Activated CD8-positive, alpha-beta memory T cell treated with anti-CD3 and anti-CD28 coated beads, Interleukin-2, amount 50 U/mL, for 48 hours (primary cell): ENCODE measurements at regions not wholly inside any gene's neighbourhood (a gene's known extent, or its start where the extent isn't known, plus 50 kb on each side); places are given as distances from the start of the nearest gene placed in this dataset.

Experiments used
- DNase-seq: peaks from one replicate; pipeline ENCODE4 v3.0.0-alpha.2; 2020

GRCh38 chr2:239700686-239701345 lies 300.0 kb upstream of the HDAC4 start:
- peak; percentile 7 for DNase-seq

DNA sequence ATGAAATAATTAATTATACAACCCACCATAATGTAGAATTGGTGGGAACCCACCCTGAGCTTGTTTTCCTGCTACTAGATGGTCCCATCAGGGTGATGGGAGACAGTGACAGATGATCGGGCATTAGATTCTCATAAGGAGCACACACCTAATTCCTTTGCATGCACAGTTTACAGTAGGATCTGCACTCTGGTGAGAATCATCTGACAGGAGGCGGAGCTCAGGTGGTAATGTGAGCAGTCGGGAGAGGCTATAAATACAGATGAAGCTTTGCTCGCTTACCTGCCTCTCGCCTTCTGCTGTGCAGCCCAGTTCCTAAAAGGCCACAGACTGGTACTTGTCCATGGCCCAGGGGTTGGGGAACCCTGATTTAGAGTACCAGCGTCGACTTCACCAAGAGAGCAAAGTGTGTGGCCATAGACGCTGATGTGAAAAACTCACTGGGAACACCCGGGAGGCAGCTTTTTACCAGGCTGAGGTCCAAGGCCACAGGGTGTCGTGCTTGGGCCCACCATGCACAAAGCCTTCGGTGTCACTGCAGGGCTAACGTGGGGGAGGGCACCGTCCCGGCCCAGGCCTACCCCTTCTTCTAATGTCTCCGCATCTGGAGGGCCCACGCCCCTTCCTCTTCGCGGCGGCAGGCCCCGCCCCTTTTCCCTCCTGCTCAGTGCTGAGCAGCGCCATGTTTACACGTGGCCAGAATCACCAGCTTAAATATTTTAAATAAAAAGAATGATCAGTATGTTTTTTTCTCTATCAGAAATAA lies 296.8 kb upstream of the HDAC4 start:
- DNase-seq, result no peak

DNA sequence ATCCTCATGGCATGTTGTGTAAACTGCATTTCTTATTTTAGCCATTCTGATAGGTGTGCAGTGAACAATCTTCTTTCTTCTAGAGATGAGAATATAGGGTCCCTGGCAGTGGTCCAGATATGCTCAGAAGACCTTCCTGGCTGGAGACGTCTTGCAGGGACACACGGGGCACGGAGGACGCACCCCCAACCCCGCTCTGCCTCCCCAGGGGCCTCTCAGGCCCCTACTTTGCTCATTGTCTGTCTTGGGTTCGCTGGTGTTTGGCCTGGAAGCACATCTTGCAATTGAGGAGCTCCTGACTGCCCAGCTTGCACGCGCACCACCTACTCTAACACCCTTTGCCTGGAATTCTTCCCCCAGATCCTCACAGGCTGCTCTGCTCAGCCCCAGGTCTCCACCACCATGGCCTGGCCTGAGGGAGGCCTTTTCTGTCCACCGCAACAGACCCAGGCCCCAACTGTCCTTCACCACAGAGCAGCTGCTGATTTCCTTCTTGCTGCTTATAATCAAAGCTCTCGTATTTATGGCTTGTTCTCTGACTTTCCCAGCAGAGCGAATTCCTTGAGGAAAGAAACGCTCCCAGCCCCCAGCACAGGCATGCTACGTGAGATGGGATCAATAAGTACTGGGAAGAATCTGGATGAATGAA lies 295.9 kb upstream of the HDAC4 start:
- no peak for DNase-seq

DNA sequence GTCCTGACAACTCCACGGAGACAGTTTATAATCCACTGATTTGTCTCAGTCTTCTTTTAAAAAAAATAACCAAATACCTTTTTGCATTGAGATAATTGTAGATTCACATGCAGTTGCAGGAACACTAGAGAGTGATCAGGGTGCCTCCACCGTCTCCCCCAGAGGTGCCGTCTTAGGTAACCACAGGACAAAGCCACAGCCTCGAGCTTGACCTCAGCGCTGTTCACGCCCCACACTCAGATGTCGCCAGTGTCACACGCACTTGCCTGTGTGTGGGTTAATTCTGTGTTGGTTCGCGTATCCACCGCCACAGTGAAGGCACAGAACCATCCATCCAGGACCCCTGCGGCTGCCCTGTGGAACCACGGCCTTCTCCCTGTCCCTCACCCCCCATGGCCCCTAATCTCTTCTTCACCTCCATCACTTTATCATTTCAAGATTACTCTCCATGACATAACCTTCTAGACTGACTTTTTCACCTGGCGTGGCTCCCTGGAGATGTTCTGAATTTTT lies 295.0 kb upstream of the HDAC4 start:
- DNase-seq, result no peak

DNA sequence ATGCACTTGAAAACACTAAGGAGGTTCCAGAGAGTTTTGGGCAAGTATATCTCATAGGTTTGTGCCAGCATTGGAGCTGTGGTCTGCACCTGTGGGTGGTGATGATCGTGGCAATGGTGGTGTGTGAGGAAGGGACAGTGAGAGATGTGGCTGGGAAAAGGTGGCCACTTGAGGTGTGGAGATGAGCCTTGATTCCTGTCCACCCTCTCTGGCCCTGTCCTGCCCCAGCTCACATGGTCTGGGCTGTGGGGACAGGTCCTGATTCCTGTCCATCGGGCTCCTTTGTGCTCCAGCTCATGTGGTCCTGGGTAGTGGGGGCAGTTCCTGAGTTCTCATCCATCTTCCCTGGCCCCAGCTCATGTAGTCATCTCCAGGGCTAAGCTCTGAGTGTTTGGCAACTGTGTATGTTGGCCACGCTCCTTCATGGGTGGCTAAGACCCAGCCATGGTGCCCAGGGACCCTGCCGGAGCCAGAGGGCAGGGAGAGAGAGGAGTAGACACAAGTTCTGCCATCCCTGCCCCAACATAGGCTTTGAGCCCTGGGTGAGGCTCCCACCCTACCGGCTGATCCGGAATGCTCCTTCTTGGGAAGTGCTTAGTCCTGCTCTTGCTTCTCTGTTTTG lies 294.4 kb upstream of the HDAC4 start:
- no peak for DNase-seq

GRCh38 chr2:239694487-239694886 lies 293.7 kb upstream of the HDAC4 start:
- no peak for DNase-seq

DNA sequence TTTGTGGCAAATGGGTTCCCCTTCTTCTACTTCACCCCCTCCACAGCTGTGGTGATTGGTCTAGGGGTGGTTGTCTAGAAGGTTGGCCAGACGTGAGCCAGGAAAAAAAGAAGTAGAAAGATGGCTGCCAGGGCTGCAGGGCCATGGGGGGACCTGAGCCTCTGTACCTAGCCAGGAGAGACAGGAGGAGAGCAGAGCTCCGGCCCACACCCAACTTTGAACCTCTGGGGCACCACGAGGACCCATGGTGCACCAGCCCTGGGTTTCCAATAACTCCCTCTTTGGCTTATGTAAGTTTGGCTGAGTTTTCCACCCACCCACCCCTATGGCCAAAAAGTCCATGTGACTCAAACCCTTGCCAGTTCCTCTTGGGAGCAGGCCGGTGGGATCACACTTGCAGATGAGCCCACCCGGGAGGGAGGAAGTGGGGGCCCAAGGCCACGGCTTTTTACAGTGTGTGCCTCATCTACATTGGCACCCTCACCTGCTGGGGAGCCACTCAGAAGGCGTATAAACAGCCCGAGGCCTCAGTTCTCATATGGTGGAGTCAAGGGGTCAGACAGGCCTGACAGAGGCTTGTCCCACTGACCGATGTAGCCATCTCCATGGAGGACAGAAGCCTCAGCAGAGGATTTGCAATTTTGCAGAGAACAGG lies 293.1 kb upstream of the HDAC4 start:
- DNase-seq, result no peak

- no peak for DNase-seq
Measured at GRCh38 chr2:239693330-239693729, 292.5 kb upstream of the HDAC4 start.

- no peak for DNase-seq
Measured at GRCh38 chr2:239692919-239693318, 292.1 kb upstream of the HDAC4 start.

- DNase-seq, result no peak
Measured at GRCh38 chr2:239692362-239692851, 291.6 kb upstream of the HDAC4 start.

DNA sequence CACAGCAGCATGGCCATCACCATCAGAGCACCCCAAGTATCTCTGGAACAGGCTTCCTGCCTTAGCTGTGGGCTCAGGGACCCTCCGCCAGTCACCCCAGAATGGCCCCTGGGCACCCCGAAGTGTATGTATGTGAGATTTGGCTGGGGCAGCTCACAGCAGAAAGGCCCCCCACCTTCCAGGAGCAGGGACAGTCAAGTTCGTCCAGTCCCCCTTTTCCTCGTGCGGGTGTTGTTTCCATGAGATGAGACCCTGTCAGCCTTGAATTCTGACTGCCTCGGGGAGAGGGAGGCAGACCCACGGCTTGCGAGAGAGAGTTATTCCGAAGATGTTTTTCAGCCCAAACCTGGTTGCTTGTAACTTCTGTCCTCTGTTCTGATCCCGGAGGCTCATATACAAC lies 290.9 kb upstream of the HDAC4 start:
- DNase-seq, result no peak

GRCh38 chr2:239690651-239691631 lies 290.1 kb upstream of the HDAC4 start:
- DNase-seq, result no peak

DNA sequence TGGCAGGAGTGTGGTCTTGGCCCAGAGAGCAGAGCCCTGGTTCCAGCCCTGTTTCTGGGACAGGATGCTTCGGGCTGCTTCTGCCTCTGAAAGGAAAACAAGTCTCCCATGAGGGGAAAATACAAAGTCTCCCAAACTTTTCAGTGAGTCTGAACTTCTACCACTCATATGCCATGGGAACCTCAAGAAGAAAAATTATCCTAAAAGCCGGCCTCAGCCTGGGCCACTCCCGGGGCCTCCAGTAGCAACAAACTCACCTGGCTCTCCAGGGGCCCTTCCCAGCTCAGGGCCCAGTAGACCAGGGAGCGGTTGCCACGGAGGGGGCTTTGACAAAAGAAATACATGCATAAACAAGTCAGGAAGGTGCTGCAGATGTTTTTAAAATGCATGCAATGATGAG lies 289.2 kb upstream of the HDAC4 start:
- DNase-seq, result no peak

GRCh38 chr2:239689410-239689809 lies 288.6 kb upstream of the HDAC4 start:
- DNase-seq, result no peak

DNA sequence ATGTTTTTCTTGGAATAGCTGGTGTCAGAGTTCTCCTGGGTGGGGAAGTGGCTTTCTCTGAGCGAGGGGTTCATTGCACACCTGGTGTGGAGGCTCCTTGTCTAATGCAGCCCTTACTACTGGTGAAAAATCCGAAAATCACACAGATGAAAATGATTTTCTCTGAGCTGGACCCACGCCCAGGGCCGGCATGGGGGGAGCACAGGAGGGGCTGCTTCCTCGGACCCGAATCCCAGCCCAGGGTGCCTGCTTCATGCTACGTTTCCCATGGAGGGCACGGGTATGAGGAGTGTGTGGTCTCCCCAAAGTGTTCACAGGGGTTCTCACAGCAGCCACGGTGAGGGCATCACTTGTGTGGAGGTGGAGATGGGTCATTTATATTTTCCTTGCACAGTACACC lies 288.0 kb upstream of the HDAC4 start:
- DNase-seq, result no peak

- peak; percentile 23 for DNase-seq
Measured at GRCh38 chr2:239688122-239688681, 287.4 kb upstream of the HDAC4 start.

DNA sequence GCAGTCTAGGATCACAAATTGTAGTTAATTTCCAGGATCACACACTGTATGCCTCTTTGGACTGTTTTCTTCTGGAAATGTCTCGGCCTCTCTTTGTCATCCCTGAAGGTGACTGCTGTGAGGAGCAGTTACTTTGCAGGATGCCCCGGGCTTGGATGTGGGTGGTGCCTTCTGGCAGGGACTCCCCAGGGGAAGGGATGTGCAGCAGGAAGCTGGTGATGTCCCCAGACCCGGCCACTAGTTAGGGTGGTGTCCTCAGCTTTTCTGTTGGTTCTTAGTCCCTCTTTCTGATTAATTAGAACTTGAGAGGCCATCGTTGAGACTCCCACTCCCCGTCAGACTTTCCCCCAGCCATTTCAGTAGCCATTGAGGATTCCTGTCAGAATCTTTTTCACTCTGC lies 286.6 kb upstream of the HDAC4 start:
- peak; percentile 36 for DNase-seq

DNA sequence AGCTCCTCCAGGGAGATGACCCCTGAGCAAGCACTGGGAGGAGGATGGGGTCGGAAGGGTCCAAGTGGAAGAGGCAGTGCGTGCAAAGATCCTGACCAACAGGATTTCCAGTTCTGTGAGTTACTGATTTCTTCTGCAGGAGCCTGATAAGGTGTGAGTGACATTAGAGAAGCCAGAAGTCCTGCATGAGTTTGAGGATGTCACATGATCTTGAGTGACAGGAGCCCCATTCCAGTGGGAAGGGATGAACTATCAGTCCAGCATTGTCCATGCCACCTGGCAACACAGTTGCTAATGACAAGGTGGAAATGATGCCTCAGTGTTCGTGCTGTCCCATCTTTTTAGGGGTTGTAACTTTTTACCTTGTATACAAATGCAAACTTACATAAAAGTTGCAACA lies 285.1 kb upstream of the HDAC4 start:
- DNase-seq, result no peak

- no peak for DNase-seq
Measured at GRCh38 chr2:239685556-239685955, 284.7 kb upstream of the HDAC4 start.

DNA sequence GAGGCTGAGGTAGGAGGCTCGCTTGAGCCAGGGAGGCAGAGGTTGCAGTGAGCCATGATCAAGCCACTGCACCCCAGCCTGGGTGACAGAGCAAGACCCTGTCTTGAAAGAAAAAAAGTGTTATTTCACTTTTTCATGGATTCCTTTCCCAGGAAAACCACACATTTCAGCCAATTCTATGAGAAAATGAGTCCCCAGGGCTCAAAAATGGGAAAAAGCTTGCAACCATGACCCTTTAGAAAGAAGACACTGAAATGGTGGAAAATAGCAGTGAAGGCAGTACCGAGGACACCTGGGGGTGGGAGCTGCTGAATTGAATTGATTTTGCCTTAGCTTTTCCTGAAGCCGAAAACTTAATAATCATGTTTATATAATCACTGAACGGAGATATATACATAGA lies 284.2 kb upstream of the HDAC4 start:
- no peak for DNase-seq

GRCh38 chr2:239684271-239684810 lies 283.5 kb upstream of the HDAC4 start:
- DNase-seq, result peak; percentile 17
